ENCODE measurements at regions not wholly inside any gene's neighbourhood (a gene's known extent, or its start where the extent isn't known, plus 50 kb on each side); places are given as distances from the start of the nearest gene placed in this dataset.
A peak's percentile ranks its signal among the peaks of the same experiment; 100 is the strongest.

- TF ChIP-seq TCF12 (IDR thresholded peaks at IDR 0.05; ENCODE audit: low read depth), result no peak
- TF ChIP-seq CREB1 (IDR thresholded peaks at IDR 0.05; ENCODE audit: low read depth), result no peak
- TF ChIP-seq TEAD4 (IDR thresholded peaks at IDR 0.05), result no peak
- TF ChIP-seq CEBPB (IDR thresholded peaks at IDR 0.05), result no peak
- no peak for TF ChIP-seq FOXM1 (IDR thresholded peaks at IDR 0.05; ENCODE audit: borderline replicate concordance, low read depth)
- TF ChIP-seq REST (IDR thresholded peaks at IDR 0.05; ENCODE audit: low read depth), result no peak
- TF ChIP-seq NFIC (IDR thresholded peaks at IDR 0.05), result no peak
- no peak for TF ChIP-seq MAX (IDR thresholded peaks at IDR 0.05)
- TF ChIP-seq EGR1 (IDR thresholded peaks at IDR 0.05), result no peak
- no peak for TF ChIP-seq EP300 (IDR thresholded peaks at IDR 0.05; ENCODE audit: borderline replicate concordance)
- no peak for TF ChIP-seq USF1 (IDR thresholded peaks at IDR 0.05)
- TF ChIP-seq ZBTB7A (IDR thresholded peaks at IDR 0.05; ENCODE audit: low read depth), result no peak
- no peak for TF ChIP-seq YY1 (IDR thresholded peaks at IDR 0.05; ENCODE audit: low read depth)
- no peak for TF ChIP-seq RAD21 (IDR thresholded peaks at IDR 0.05; ENCODE audit: low read depth)
- TF ChIP-seq TAF1 (IDR thresholded peaks at IDR 0.05; ENCODE audit: low read depth), result no peak
These were observed 80.0 kb upstream of the NFIL3 start for GRCh38 chr9:91503673-91504081.

GRCh38 chr9:91502913-91503672 lies 79.5 kb upstream of the NFIL3 start:
- no peak for TF ChIP-seq RAD21 (IDR thresholded peaks at IDR 0.05; ENCODE audit: low read depth)
- TF ChIP-seq CEBPB (IDR thresholded peaks at IDR 0.05), result peak; percentile 87

- TF ChIP-seq YY1 (IDR thresholded peaks at IDR 0.05; ENCODE audit: low read depth), result no peak
- TF ChIP-seq ZBTB7A (IDR thresholded peaks at IDR 0.05; ENCODE audit: low read depth), result no peak
- no peak for TF ChIP-seq EP300 (IDR thresholded peaks at IDR 0.05; ENCODE audit: borderline replicate concordance)
- TF ChIP-seq REST (IDR thresholded peaks at IDR 0.05; ENCODE audit: low read depth), result no peak
- no peak for TF ChIP-seq TCF12 (IDR thresholded peaks at IDR 0.05; ENCODE audit: low read depth)
- no peak for TF ChIP-seq NFIC (IDR thresholded peaks at IDR 0.05)
- no peak for TF ChIP-seq RAD21 (IDR thresholded peaks at IDR 0.05; ENCODE audit: low read depth)
- no peak for TF ChIP-seq MAX (IDR thresholded peaks at IDR 0.05)
- TF ChIP-seq EGR1 (IDR thresholded peaks at IDR 0.05), result no peak
- TF ChIP-seq CEBPB (IDR thresholded peaks at IDR 0.05), result no peak
- TF ChIP-seq TEAD4 (IDR thresholded peaks at IDR 0.05), result no peak
- no peak for TF ChIP-seq FOXM1 (IDR thresholded peaks at IDR 0.05; ENCODE audit: borderline replicate concordance, low read depth)
- no peak for TF ChIP-seq TAF1 (IDR thresholded peaks at IDR 0.05; ENCODE audit: low read depth)
- no peak for TF ChIP-seq CREB1 (IDR thresholded peaks at IDR 0.05; ENCODE audit: low read depth)
- no peak for TF ChIP-seq USF1 (IDR thresholded peaks at IDR 0.05)
These were observed 78.8 kb upstream of the NFIL3 start for GRCh38 chr9:91502475-91502874.

GRCh38 chr9:91500509-91501014 lies 76.9 kb upstream of the NFIL3 start:
- TF ChIP-seq RAD21 (IDR thresholded peaks at IDR 0.05; ENCODE audit: low read depth), result no peak
- no peak for TF ChIP-seq MAX (IDR thresholded peaks at IDR 0.05)
- no peak for TF ChIP-seq EGR1 (IDR thresholded peaks at IDR 0.05)
- TF ChIP-seq USF1 (IDR thresholded peaks at IDR 0.05), result no peak
- no peak for TF ChIP-seq YY1 (IDR thresholded peaks at IDR 0.05; ENCODE audit: low read depth)
- no peak for TF ChIP-seq TCF12 (IDR thresholded peaks at IDR 0.05; ENCODE audit: low read depth)
- no peak for TF ChIP-seq EP300 (IDR thresholded peaks at IDR 0.05; ENCODE audit: borderline replicate concordance)
- TF ChIP-seq NFIC (IDR thresholded peaks at IDR 0.05), result no peak
- no peak for TF ChIP-seq FOXM1 (IDR thresholded peaks at IDR 0.05; ENCODE audit: borderline replicate concordance, low read depth)
- TF ChIP-seq TAF1 (IDR thresholded peaks at IDR 0.05; ENCODE audit: low read depth), result no peak
- TF ChIP-seq TEAD4 (IDR thresholded peaks at IDR 0.05), result no peak
- no peak for TF ChIP-seq CREB1 (IDR thresholded peaks at IDR 0.05; ENCODE audit: low read depth)
- no peak for TF ChIP-seq ZBTB7A (IDR thresholded peaks at IDR 0.05; ENCODE audit: low read depth)
- no peak for TF ChIP-seq REST (IDR thresholded peaks at IDR 0.05; ENCODE audit: low read depth)
- no peak for TF ChIP-seq CEBPB (IDR thresholded peaks at IDR 0.05)
